Middle frontal gyrus (tissue), 1 donor: ENCODE measurements at regions not wholly inside any gene's neighbourhood (a gene's known extent, or its start where the extent isn't known, plus 50 kb on each side); places are given as distances from the start of the nearest gene placed in this dataset.

Experiments used
- DNase-seq: peaks from one replicate; pipeline ENCODE4 v3.0.0-alpha.2; 2015; ENCODE audit warnings: low spot score; ENCODE audit errors: extremely low spot score

DNA sequence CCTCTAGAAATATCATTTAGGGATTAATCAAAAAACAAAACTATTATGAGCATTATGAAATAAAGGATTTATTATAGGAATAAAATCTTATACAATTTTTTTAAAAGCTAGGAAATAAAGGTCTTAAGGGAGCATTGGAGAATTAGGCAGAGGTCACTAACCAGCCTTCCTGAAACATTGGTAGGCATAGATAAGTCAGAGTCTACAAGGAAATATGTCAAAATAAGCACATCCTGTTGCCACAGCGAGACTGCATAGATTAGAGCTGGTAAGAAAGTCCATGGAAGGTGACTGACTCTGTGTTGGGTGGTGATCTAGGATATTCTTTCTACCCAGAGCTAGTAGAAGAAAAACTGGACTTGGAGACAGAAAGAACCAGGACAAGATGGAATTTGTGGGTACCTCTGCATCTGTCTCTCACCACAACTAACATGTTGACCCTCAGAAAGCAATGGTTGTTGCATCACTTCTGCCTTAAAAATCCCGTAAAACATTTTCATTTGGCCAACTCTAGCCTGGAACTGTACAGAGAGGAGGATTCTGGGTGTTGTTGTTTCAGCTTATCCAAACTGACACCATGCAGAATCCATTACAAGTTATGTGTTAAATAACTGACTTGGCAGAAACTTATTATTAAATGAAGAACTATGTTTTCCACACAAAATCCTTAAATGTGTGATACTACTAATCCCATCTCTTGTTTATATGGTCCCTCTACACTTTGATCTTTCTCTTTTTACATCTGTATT lies 77.1 kb downstream of the FBXO5 start:
- DNase-seq: no peak

- DNase-seq: no peak
Observed at GRCh38 chr6:152909241-152909640, 73.6 kb downstream of the FBXO5 start.

DNA sequence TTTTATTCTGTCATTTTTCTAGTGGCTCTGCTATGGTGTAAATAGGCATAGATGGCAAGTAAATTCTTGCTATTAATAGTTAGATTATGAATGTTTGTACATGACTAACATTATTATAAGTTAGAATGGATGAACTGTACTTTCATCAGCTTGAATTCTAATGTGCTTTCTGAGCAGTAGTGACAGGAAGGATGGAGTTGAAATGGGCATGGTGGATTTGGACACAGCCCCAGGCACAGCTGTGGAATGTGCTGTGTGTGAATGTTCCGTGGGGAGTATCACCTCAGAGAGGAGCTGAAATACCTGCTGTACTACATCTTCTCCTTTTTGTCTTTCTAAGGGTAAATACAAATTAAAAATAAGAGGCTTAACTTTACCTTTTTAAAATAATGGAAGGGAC lies 66.8 kb downstream of the FBXO5 start:
- no peak for DNase-seq

- no peak for DNase-seq
Observed at GRCh38 chr6:152918991-152919390, 63.9 kb downstream of the FBXO5 start.

GRCh38 chr6:152920016-152920415 lies 62.8 kb downstream of the FBXO5 start:
- no peak for DNase-seq
